H1 (cell line): ENCODE measurements at regions not wholly inside any gene's neighbourhood (a gene's known extent, or its start where the extent isn't known, plus 50 kb on each side); places are given as distances from the start of the nearest gene placed in this dataset.

Experiments
- BCL11A ChIP-seq, 2 experiments: IDR thresholded peaks; one replicate each; pipeline ENCODE4 v1.6.1; 2011; ENCODE audit warnings: low read depth in 2 of 2, low read length in 2 of 2, mild to moderate bottlenecking in 2 of 2
- CTBP2 ChIP-seq: IDR thresholded peaks from 2 replicates; pipeline ENCODE4 v1.7.0; 2011; ENCODE audit warnings: borderline replicate concordance, mild to moderate bottlenecking, moderate library complexity, mixed read lengths, low read length; ENCODE audit not compliant: insufficient read depth, insufficient read length
- GTF2F1 ChIP-seq: IDR thresholded peaks from 2 replicates; pipeline ENCODE4 v1.6.1; 2012; ENCODE audit warnings: low read depth, low read length, improper control_type of control experiment, borderline replicate concordance
- RAD21 ChIP-seq, 2 experiments: IDR thresholded peaks in 1 of 2; conservative IDR thresholded peaks in 1 of 2; 2 replicates each; pipeline ENCODE4 v1.6.1; 2011; ENCODE audit warnings: low read depth in 2 of 2, low read length in 2 of 2, improper control_type of control experiment in 1 of 2, inconsistent platforms in 1 of 2, mild to moderate bottlenecking in 1 of 2, moderate library complexity in 1 of 2
- SUZ12 ChIP-seq: fragments of 200-600 bp; sonication (generic); IDR thresholded peaks from 2 replicates; pipeline ENCODE4 v1.6.1; 2012; ENCODE audit warnings: mild to moderate bottlenecking, inconsistent platforms, low read length, moderate library complexity, mixed read lengths
- YY1 ChIP-seq: IDR thresholded peaks from 2 replicates; pipeline ENCODE4 v1.6.1; 2011; ENCODE audit warnings: low read depth, mild to moderate bottlenecking, low read length
- TF ChIP-seq, protein P1 (sequence below): fragments of 300-600 bp; sonication (generic); IDR thresholded peaks from 2 replicates; pipeline ENCODE4 v1.7.1; 2012; ENCODE audit warnings: low read length, moderate library complexity, mild to moderate bottlenecking, inconsistent platforms; ENCODE audit not compliant: insufficient replicate concordance

- TF ChIP-seq, protein P1, sequence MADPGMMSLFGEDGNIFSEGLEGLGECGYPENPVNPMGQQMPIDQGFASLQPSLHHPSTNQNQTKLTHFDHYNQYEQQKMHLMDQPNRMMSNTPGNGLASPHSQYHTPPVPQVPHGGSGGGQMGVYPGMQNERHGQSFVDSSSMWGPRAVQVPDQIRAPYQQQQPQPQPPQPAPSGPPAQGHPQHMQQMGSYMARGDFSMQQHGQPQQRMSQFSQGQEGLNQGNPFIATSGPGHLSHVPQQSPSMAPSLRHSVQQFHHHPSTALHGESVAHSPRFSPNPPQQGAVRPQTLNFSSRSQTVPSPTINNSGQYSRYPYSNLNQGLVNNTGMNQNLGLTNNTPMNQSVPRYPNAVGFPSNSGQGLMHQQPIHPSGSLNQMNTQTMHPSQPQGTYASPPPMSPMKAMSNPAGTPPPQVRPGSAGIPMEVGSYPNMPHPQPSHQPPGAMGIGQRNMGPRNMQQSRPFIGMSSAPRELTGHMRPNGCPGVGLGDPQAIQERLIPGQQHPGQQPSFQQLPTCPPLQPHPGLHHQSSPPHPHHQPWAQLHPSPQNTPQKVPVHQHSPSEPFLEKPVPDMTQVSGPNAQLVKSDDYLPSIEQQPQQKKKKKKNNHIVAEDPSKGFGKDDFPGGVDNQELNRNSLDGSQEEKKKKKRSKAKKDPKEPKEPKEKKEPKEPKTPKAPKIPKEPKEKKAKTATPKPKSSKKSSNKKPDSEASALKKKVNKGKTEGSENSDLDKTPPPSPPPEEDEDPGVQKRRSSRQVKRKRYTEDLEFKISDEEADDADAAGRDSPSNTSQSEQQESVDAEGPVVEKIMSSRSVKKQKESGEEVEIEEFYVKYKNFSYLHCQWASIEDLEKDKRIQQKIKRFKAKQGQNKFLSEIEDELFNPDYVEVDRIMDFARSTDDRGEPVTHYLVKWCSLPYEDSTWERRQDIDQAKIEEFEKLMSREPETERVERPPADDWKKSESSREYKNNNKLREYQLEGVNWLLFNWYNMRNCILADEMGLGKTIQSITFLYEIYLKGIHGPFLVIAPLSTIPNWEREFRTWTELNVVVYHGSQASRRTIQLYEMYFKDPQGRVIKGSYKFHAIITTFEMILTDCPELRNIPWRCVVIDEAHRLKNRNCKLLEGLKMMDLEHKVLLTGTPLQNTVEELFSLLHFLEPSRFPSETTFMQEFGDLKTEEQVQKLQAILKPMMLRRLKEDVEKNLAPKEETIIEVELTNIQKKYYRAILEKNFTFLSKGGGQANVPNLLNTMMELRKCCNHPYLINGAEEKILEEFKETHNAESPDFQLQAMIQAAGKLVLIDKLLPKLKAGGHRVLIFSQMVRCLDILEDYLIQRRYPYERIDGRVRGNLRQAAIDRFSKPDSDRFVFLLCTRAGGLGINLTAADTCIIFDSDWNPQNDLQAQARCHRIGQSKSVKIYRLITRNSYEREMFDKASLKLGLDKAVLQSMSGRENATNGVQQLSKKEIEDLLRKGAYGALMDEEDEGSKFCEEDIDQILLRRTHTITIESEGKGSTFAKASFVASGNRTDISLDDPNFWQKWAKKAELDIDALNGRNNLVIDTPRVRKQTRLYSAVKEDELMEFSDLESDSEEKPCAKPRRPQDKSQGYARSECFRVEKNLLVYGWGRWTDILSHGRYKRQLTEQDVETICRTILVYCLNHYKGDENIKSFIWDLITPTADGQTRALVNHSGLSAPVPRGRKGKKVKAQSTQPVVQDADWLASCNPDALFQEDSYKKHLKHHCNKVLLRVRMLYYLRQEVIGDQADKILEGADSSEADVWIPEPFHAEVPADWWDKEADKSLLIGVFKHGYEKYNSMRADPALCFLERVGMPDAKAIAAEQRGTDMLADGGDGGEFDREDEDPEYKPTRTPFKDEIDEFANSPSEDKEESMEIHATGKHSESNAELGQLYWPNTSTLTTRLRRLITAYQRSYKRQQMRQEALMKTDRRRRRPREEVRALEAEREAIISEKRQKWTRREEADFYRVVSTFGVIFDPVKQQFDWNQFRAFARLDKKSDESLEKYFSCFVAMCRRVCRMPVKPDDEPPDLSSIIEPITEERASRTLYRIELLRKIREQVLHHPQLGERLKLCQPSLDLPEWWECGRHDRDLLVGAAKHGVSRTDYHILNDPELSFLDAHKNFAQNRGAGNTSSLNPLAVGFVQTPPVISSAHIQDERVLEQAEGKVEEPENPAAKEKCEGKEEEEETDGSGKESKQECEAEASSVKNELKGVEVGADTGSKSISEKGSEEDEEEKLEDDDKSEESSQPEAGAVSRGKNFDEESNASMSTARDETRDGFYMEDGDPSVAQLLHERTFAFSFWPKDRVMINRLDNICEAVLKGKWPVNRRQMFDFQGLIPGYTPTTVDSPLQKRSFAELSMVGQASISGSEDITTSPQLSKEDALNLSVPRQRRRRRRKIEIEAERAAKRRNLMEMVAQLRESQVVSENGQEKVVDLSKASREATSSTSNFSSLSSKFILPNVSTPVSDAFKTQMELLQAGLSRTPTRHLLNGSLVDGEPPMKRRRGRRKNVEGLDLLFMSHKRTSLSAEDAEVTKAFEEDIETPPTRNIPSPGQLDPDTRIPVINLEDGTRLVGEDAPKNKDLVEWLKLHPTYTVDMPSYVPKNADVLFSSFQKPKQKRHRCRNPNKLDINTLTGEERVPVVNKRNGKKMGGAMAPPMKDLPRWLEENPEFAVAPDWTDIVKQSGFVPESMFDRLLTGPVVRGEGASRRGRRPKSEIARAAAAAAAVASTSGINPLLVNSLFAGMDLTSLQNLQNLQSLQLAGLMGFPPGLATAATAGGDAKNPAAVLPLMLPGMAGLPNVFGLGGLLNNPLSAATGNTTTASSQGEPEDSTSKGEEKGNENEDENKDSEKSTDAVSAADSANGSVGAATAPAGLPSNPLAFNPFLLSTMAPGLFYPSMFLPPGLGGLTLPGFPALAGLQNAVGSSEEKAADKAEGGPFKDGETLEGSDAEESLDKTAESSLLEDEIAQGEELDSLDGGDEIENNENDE, result no peak
- no peak for TF ChIP-seq RAD21 (IDR thresholded peaks at IDR 0.05 in 1 of 2, conservative IDR thresholded peaks at IDR 0.05 in 1 of 2; ENCODE audit: low read depth in 2 of 2, low read length in 2 of 2)
- TF ChIP-seq SUZ12, result no peak
- no peak for TF ChIP-seq BCL11A (IDR thresholded peaks at IDR 0.05; ENCODE audit: low read depth in 2 of 2, low read length in 2 of 2)
- TF ChIP-seq GTF2F1, result no peak
- no peak for TF ChIP-seq CTBP2
- TF ChIP-seq YY1, result no peak
Measured at GRCh38 chr7:116441534-116441933, 58.0 kb upstream of the CAV2 start (continued).
